B cell (primary cell): ENCODE measurements at regions not wholly inside any gene's neighbourhood (a gene's known extent, or its start where the extent isn't known, plus 50 kb on each side); places are given as distances from the start of the nearest gene placed in this dataset.

Source experiments
- ATAC-seq: fragments of 200-7000 bp; cut with Tn5 transposase; one replicate; pipeline ENCODE4 v1.10.0; 2021; ENCODE audit warnings: low read depth, mild to moderate bottlenecking, moderate number of reproducible peaks, moderate library complexity
- CTCF ChIA-PET: fragments of 350-600 bp; sonication (Branson Sonifier 250); formaldehyde crosslinking; loops from one replicate; lab custom pipeline; 2021; ENCODE audit warnings: antibody characterized with exemption, inconsistent platforms; lab: Charles Lee
- POLR2A ChIA-PET: fragments of 350-600 bp; sonication (Branson Sonifier 250); formaldehyde crosslinking; loops from one replicate; lab custom pipeline; 2021; ENCODE audit warnings: antibody characterized with exemption; lab: Charles Lee
- DNase-seq: peaks from one replicate; pipeline ENCODE4 v3.0.0; 2013
- H2AFZ ChIP-seq: 2 replicates; pipeline ENCODE4 v1.6.1; 2012; ENCODE audit warnings: mild to moderate bottlenecking, low read depth, low read length; ENCODE audit not compliant: insufficient read depth, poor library complexity, severe bottlenecking
- H3K27ac ChIP-seq, 2 donors: 1 replicate in 1 of 2; 2 replicates in 1 of 2; pipeline ENCODE4 v1.5.1; 2012 to 2013; ENCODE audit warnings: low read length in 2 of 2, mild to moderate bottlenecking in 2 of 2, moderate library complexity in 1 of 2
- H3K27me3 ChIP-seq, 4 experiments: fragments of 200-600 bp in 1 of 4; sonication (generic) in 1 of 4; replicated peaks in 1 of 4; 1 replicate in 2 of 4; 2 replicates in 2 of 4; pipeline versions ENCODE4 v1.6.1 to v1.7.0; 2013 to 2016; ENCODE audit warnings: low read length in 3 of 4, mild to moderate bottlenecking in 2 of 4, mixed read lengths in 1 of 4, moderate library complexity in 1 of 4; ENCODE audit not compliant: insufficient read depth in 4 of 4, control insufficient read depth in 3 of 4; ENCODE audit errors: control extremely low read depth in 1 of 4
- H3K36me3 ChIP-seq, 2 experiments: replicated peaks in 1 of 2; 1 replicate in 1 of 2; 2 replicates in 1 of 2; pipeline versions ENCODE4 v1.6.1 to v1.7.1; 2013; ENCODE audit warnings: low read length in 1 of 2; ENCODE audit not compliant: insufficient read depth in 2 of 2, control insufficient read depth in 1 of 2; ENCODE audit errors: control extremely low read depth in 1 of 2, extremely low read depth in 1 of 2
- H3K4me1 ChIP-seq, 2 donors: fragments of 200-600 bp in 1 of 2; sonication (generic) in 1 of 2; 1 replicate in 1 of 2; 2 replicates in 1 of 2; pipeline versions ENCODE4 v1.5.1 to v1.6.1; 2013 to 2017; ENCODE audit warnings: low read length in 2 of 2; ENCODE audit not compliant: control insufficient read depth in 2 of 2, insufficient read depth in 2 of 2
- H3K4me2 ChIP-seq: replicated peaks from 2 replicates; pipeline ENCODE3; 2012; ENCODE audit warnings: mild to moderate bottlenecking, low read depth, low read length; ENCODE audit not compliant: poor library complexity, severe bottlenecking
- H3K4me3 ChIP-seq, 5 experiments: fragments of 200-600 bp in 1 of 5; sonication (generic) in 1 of 5; 1 replicate in 3 of 5; 2 replicates in 2 of 5; pipeline versions ENCODE4 v1.5.1 to v1.7.0; 2011 to 2016; ENCODE audit warnings: low read length in 4 of 5, mild to moderate bottlenecking in 4 of 5, low read depth in 2 of 5, control low read depth in 1 of 5, moderate library complexity in 1 of 5; ENCODE audit not compliant: insufficient read depth in 1 of 5; ENCODE audit errors: control extremely low read depth in 1 of 5, extremely low read depth in 1 of 5
- H3K79me2 ChIP-seq: fragments of 200-600 bp; sonication (generic); one replicate; pipeline ENCODE4 v1.6.0; 2016; ENCODE audit warnings: low read length; ENCODE audit not compliant: control insufficient read depth, insufficient read depth
- H3K9ac ChIP-seq: fragments of 200-600 bp; sonication (generic); 2 replicates; pipeline ENCODE4 v1.6.1; 2017; ENCODE audit warnings: mild to moderate bottlenecking, low read length, moderate library complexity
- H3K9me3 ChIP-seq, 3 donors: one replicate each; pipeline versions ENCODE4 v1.6.1 to v1.7.1; 2013; ENCODE audit warnings: low read length in 2 of 3; ENCODE audit not compliant: control insufficient read depth in 2 of 3, insufficient read depth in 1 of 3; ENCODE audit errors: control extremely low read depth in 1 of 3
- H4K20me1 ChIP-seq: 2 replicates; pipeline ENCODE4 v1.6.0; 2012; ENCODE audit warnings: mild to moderate bottlenecking, low read length; ENCODE audit not compliant: insufficient read depth, control insufficient read depth, poor library complexity, severe bottlenecking
- H3K27ac Mint-ChIP-seq: one replicate; pipeline ENCODE4 v1.8.0; 2021; ENCODE audit warnings: mixed read lengths
- H3K27me3 Mint-ChIP-seq: one replicate; pipeline ENCODE4 v1.8.0; 2021; ENCODE audit warnings: mixed read lengths
- H3K4me1 Mint-ChIP-seq: one replicate; pipeline ENCODE4 v1.8.0; 2021; ENCODE audit warnings: mixed read lengths
- H3K4me3 Mint-ChIP-seq: one replicate; pipeline ENCODE4 v1.8.0; 2021; ENCODE audit warnings: mixed read lengths
- H3K9me3 Mint-ChIP-seq: one replicate; pipeline ENCODE4 v1.8.0; 2022; ENCODE audit warnings: mixed read lengths; ENCODE audit not compliant: insufficient read depth
- CTCF ChIP-seq: fragments of 200-600 bp; IDR thresholded peaks from one replicate; pipeline ENCODE4 v1.8.0; 2022; ENCODE audit warnings: antibody characterized with exemption, mild to moderate bottlenecking
- EZH2 ChIP-seq: IDR thresholded peaks from 2 replicates; pipeline ENCODE4 v1.6.1; 2012; ENCODE audit warnings: borderline replicate concordance, low read depth, mild to moderate bottlenecking, moderate library complexity, low read length; ENCODE audit not compliant: insufficient read depth, poor library complexity, severe bottlenecking
- WGBS: methylation state at CpG from one replicate; pipeline ENCODE4 v1.1.5; 2013; ENCODE audit warnings: missing lambda C conversion rate; ENCODE audit not compliant: insufficient coverage; 5-methylcytosine and 5-hydroxymethylcytosine counted together
- intact Hi-C: fragments of 100-400 bp; cut with micrococcal nuclease; formaldehyde crosslinking; loops from one replicate; pipeline ENCODE4 v1.10.0; 2022

GRCh38 chr10:128241023-128241422 lies 114.8 kb upstream of the MKI67 start:
- H3K9me3 ChIP-seq: no peaks in the 10 kb centered on the region
- no peak overlapping the region for H3K4me3 Mint-ChIP-seq
- no peaks in the 10 kb centered on the region for H3K79me2 ChIP-seq
- no peak overlapping the region for H3K4me3 ChIP-seq
- H3K9ac ChIP-seq: no peak overlapping the region
- DNase-seq (no peak), ATAC-seq (no peak)
- H3K4me2 ChIP-seq: no peak overlapping the region
- H3K4me1 Mint-ChIP-seq: no peaks in the 10 kb centered on the region
- no peaks in the 10 kb centered on the region for H3K9me3 Mint-ChIP-seq
- H3K4me1 ChIP-seq: no peaks in the 10 kb centered on the region
- H3K27ac ChIP-seq: no peak overlapping the region
- peaks cover 10% of the 10 kb centered on the region for H3K27me3 Mint-ChIP-seq
- TF ChIP-seq CTCF (no peak), EZH2 (no peak)
- no peaks in the 10 kb centered on the region for H3K27me3 ChIP-seq
- no peak overlapping the region for H2AFZ ChIP-seq
- WGBS: 84% methylated on average over 5 of the region's 7 CpGs
- ChIA-PET CTCF (no interaction called here), POLR2A (no interaction called here)
- intact Hi-C loops: no loop called here
- H4K20me1 ChIP-seq: no peaks in the 10 kb centered on the region
- no peaks in the 10 kb centered on the region for H3K36me3 ChIP-seq
- no peak overlapping the region for H3K27ac Mint-ChIP-seq

- Histone ChIP-seq H3K9me3 (no peaks in the 10 kb centered on the region), H3K79me2 (no peaks in the 10 kb centered on the region), H3K27ac (no peak overlapping the region), H3K4me2 (no peak overlapping the region), H3K4me1 (no peaks in the 10 kb centered on the region), H4K20me1 (no peaks in the 10 kb centered on the region), H3K27me3 (no peaks in the 10 kb centered on the region), H3K9ac (no peak overlapping the region), H3K36me3 (no peaks in the 10 kb centered on the region), H2AFZ (no peak overlapping the region), H3K4me3 (no peak overlapping the region)
- H3K4me3 Mint-ChIP-seq: no peak overlapping the region
- no peak overlapping the region for H3K27ac Mint-ChIP-seq
- H3K9me3 Mint-ChIP-seq: no peaks in the 10 kb centered on the region
- DNase-seq (no peak), ATAC-seq (no peak)
- no peak for TF ChIP-seq EZH2
- no peak for TF ChIP-seq CTCF
- intact Hi-C loops: no loop called here
- ChIA-PET CTCF (no interaction called here), POLR2A (no interaction called here)
- no peaks in the 10 kb centered on the region for H3K4me1 Mint-ChIP-seq
- 90% methylated on average over 8 of the region's 10 CpGs for WGBS
- H3K27me3 Mint-ChIP-seq: peaks cover 6% of the 10 kb centered on the region
Observed at GRCh38 chr10:128242641-128243040, 116.4 kb upstream of the MKI67 start.
